ENCODE measurements at regions not wholly inside any gene's neighbourhood (a gene's known extent, or its start where the extent isn't known, plus 50 kb on each side); places are given as distances from the start of the nearest gene placed in this dataset.

DNA sequence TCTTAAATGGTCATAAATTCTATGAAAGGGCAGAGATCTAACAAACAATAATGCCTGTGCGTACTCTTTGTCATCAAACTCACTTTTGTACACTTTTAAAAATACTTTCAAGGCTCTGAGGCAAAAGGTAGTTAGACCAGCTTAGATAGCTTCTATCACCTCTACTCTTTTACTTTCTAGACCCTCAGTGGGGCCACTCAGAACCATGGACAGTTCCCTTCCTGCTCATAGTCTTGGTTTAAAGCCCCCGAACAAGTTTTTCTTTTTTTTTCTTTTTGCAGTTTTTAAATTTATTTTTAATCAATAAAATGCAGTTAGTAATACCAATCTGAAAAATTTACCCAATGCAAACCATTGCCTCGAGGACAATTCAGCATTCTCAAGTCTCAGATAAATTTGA lies 460.5 kb upstream of the CNKSR2 start:
- no peak for DNase-seq
- intact Hi-C loops (cut with DNase I, micrococcal nuclease) = no loop called here
- ATAC-seq = no peak

DNA sequence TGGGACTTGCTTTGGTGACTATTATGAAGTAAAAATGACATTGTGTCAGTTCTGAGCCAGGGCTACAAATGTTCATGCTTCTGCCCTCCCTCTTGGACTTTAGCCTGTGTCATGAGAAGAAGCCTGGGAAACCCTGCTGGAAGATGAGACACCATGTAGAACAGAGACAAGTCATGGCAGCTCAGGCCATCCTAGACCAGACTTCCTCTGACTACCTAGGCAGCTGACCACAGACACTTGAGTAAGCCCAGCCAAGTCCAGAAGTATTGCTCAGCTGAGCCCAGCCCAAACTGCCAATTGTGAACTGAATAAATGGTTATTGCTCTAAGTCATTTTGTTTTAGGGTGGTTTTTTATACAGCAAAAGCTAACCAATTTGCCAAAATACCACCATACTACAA lies 467.6 kb upstream of the CNKSR2 start:
- no peak for ATAC-seq
- DNase-seq = no peak
- intact Hi-C loops (cut with DNase I, micrococcal nuclease) = no loop called here

- DNase-seq (no peak), ATAC-seq (no peak)
Measured at GRCh38 chrX:20884565-20884964, 489.7 kb upstream of the CNKSR2 start.

DNA sequence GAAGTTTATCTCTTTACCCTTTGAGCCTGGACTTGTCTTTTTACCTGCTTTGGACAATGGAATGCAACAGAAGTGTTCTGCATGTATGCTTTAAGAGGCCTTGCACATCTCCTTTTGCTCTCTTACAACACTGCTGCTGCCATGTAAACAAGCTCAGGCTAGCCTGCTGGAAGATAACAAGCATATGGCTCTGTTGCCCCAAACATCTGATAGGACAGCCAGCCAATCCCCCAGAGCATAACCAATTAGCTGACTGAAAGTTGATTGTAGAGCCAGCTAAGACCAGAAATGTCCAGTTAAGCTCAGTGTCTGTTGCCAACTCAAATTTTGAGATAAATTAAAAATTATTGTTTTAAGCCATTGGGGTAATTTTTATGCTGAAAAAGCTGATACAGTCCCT lies 510.6 kb upstream of the CNKSR2 start:
- intact Hi-C loops (cut with DNase I, micrococcal nuclease) = no loop called here
- DNase-seq (no peak), ATAC-seq (no peak)

More at GRCh38 chrX:20884565-20884964, 489.7 kb upstream of the CNKSR2 start:
- intact Hi-C loops (cut with DNase I, micrococcal nuclease) = no loop called here

GRCh38 chrX:20861113-20861512 lies 513.1 kb upstream of the CNKSR2 start:
- no peak for ATAC-seq
- no peak for DNase-seq
- intact Hi-C loops (cut with DNase I, micrococcal nuclease) = no loop called here

GRCh38 chrX:20857746-20858145 lies 516.5 kb upstream of the CNKSR2 start:
- DNase-seq (no peak), ATAC-seq (no peak)
- intact Hi-C loops (cut with DNase I, micrococcal nuclease) = no loop called here

DNA sequence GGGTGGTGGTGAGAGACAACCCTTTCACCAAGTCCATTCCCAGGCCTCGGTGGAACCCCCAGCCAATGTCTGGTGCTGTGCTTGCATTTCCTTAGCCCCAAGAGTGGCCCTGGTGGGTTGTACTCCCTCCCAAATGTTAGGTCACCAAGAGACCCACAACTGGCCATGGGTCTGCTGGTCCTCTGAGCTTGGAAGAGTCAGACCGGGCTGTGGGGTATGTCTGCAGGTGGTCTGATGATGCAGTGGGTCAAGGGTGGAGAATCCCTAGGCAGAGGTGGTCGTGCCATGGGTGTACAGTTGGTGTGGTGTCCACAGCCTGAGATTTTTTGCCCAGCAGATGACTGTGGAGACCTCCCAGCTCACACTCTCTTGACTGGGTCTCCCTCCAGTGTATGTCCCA lies 535.7 kb upstream of the CNKSR2 start:
- intact Hi-C loops (cut with DNase I, micrococcal nuclease) = no loop called here
- ATAC-seq (no peak), DNase-seq (no peak)

DNA sequence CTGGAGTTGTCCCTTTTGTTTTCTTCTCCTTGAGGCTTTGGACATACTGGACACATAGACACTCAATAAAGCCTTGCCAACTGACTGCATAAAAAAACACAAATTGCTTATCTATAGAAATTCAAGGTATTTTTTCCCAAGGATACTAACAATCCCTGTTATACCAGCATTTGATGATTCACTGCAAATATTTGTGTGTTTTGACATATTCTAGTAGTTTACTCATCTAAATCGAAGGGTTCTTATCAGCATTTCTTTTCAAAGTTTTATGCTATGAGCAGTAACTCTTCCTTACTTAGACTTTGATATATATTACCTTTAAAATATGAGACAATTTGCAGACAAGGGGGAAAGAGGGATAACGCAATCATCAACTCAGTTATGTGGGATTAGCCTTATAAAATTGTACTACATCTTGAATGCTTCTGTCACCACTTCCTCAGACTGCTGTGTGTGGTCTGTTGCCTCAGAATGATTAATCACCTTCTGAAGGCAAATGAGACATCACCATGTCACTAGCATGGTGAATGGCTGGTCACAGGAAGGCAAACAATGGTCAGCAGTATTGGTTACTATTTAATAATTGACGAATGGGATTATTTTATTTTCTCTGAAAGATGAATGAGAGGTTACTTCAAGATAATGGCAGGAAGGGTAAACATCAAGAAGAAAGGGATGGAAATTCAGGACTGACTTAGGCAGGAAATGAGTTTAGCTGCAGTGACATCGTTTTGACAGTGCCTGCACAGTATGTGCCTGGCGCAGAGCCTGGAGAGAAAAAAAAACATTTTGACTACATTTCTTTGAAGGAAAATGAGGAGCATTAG lies 544.3 kb upstream of the CNKSR2 start:
- intact Hi-C loops (cut with DNase I, micrococcal nuclease) = no loop called here
- ATAC-seq = no peak
- no peak for DNase-seq

- intact Hi-C loops (cut with DNase I, micrococcal nuclease) = no loop called here
- DNase-seq = no peak
- ATAC-seq = no peak
Measured at GRCh38 chrX:20825984-20826383, 548.2 kb upstream of the CNKSR2 start.

GRCh38 chrX:20803971-20804370 lies 537.3 kb upstream of the RPS6KA3 start:
- DNase-seq = no peak
- intact Hi-C loops (cut with DNase I, micrococcal nuclease) = no loop called here
- no peak for ATAC-seq

- no peak for ATAC-seq
- no peak for DNase-seq
- intact Hi-C loops (cut with DNase I, micrococcal nuclease) = no loop called here
Measured at GRCh38 chrX:20802036-20802435, 535.3 kb upstream of the RPS6KA3 start.

- ATAC-seq = no peak
- DNase-seq = no peak
- intact Hi-C loops (cut with DNase I, micrococcal nuclease) = no loop called here
Measured at GRCh38 chrX:20796450-20796849, 529.7 kb upstream of the RPS6KA3 start.

- intact Hi-C loops (cut with DNase I, micrococcal nuclease) = no loop called here
- ATAC-seq (no peak), DNase-seq (no peak)
Measured at GRCh38 chrX:20789103-20789502, 522.4 kb upstream of the RPS6KA3 start.

GRCh38 chrX:20767346-20767745 lies 500.6 kb upstream of the RPS6KA3 start:
- intact Hi-C loops (cut with DNase I, micrococcal nuclease) = no loop called here
- DNase-seq = no peak
- no peak for ATAC-seq

- ATAC-seq (no peak), DNase-seq (no peak)
- intact Hi-C loops (cut with DNase I, micrococcal nuclease) = no loop called here
Measured at GRCh38 chrX:20756585-20756984, 489.9 kb upstream of the RPS6KA3 start.

DNA sequence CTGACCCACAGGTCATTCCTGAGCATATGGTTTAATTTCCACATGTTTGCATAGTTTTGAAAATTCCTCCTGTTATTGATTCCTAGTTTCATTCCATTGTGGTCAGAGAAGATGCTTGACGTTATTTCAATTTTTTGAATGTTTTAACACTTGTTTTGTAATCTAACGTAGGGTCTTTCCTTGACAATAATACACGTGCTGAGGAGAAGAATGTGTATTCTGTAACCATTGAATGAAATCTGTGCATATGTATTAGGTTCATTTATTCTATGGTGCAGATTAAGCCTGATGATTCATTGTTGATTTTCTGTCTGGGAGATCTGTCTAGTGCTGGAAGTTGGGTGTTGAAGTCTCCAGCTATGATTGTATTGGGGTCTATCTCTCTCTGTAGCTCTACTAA lies 486.4 kb upstream of the RPS6KA3 start:
- intact Hi-C loops (cut with DNase I, micrococcal nuclease) = no loop called here
- ATAC-seq (no peak), DNase-seq (no peak)

DNA sequence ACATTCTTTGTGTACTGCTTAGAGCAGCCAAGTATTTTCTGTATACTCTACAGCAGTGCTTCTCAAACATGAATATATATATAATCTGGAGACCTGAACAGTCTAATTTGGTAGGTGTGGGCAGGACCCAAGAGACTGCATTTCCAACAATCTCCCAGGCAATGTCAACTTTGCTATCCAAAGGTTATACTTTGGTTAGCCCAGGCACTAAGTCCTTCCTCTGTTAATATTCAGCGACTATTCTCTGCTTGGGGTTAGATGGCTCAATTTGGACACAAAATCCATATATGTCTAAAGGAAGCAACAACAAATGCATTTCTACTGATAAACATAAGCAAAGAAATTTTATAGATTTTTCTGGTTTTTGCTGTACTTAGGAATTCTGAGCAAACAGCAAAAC lies 480.0 kb upstream of the RPS6KA3 start:
- ATAC-seq (no peak), DNase-seq (no peak)
- intact Hi-C loops (cut with DNase I, micrococcal nuclease) = no loop called here

DNA sequence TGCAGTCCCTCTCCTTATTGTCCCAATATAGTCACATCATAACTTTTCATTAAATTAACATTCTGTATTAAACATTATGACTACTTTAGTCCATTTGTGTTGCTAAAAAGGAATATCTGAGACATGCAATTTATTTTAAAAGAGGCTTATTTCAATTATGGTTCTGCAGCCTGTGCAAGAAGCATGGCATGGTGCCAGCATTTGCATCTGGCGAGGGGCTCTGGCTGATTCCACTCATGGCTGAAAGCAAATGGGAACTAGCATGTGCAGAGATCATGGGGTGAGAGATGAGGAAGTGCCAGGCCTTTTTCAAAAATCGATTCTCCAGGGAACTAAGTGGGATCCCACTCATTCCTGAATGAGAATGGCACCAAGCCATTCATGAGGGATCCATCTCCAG lies 476.3 kb upstream of the RPS6KA3 start:
- no peak for ATAC-seq

GRCh38 chrX:20742106-20742505 lies 475.4 kb upstream of the RPS6KA3 start:
- no peak for ATAC-seq
- intact Hi-C loops (cut with DNase I, micrococcal nuclease) = no loop called here
- DNase-seq = no peak

More for the DNA sequence above, 476.3 kb upstream of the RPS6KA3 start:
- intact Hi-C loops (cut with DNase I, micrococcal nuclease) = no loop called here
- no peak for DNase-seq

DNA sequence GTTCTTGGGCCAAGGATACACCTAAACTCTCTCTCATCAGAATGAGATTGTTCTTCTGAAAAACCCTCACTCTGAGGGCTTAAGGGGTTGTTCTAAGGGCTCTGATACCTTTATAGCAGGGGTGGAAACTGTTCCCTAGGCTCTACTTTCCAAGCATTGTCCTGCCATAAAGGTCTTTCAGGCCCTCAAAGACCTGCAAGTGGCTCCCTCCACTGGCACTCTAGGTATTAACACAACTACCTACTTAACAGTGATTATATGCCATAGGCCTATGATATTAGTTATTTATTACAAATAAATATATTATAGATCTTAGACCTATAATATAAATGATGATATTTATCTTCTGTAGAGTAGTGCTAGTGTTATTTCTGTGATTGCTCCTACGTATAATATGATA lies 473.7 kb upstream of the RPS6KA3 start:
- ATAC-seq (no peak), DNase-seq (no peak)
- intact Hi-C loops (cut with DNase I, micrococcal nuclease) = no loop called here

- DNase-seq (no peak), ATAC-seq (no peak)
- intact Hi-C loops (cut with DNase I, micrococcal nuclease) = no loop called here
Measured at GRCh38 chrX:20739038-20739745, 472.5 kb upstream of the RPS6KA3 start.
